ENCODE measurements at regions not wholly inside any gene's neighbourhood (a gene's known extent, or its start where the extent isn't known, plus 50 kb on each side); places are given as distances from the start of the nearest gene placed in this dataset.

GRCh38 chr2:14861181-14861580 lies 228.7 kb downstream of the LRATD1 start (continued):
- TF ChIP-seq CTCF (IDR thresholded peaks at IDR 0.05) (no peak), MAX (IDR thresholded peaks at IDR 0.05; ENCODE audit: low read depth) (no peak), RAD21 (IDR thresholded peaks at IDR 0.05; ENCODE audit: low read length) (no peak), SMC3 (IDR thresholded peaks at IDR 0.05; ENCODE audit: low read depth, low read length) (no peak)

GRCh38 chr2:14866736-14867352 lies 234.3 kb downstream of the LRATD1 start:
- H3K27ac ChIP-seq (ENCODE audit: low read depth in 2 of 2, low read length in 1 of 2), result no peak overlapping the region
- H3K9me3 ChIP-seq, result peaks cover 6% of the 10 kb centered on the region; the same call in 1 of the 2 replicates
- no peaks in the 10 kb centered on the region for H3K36me3 ChIP-seq (replicated peaks in 1 of 2; ENCODE audit: control insufficient read depth in 1 of 2, insufficient read depth in 2 of 2, low read length in 1 of 2)
- H3K4me1 ChIP-seq (ENCODE audit: control insufficient read depth in 1 of 2, insufficient read depth in 2 of 2, low read depth in 1 of 2, low read length in 1 of 2), result no peaks in the 10 kb centered on the region
- DNase-seq, result no peak
- 15% methylated on average over 1 of the region's 1 CpG for WGBS (ENCODE audit: low lambda C conversion rate)
- no peak overlapping the region for H3K4me3 ChIP-seq (ENCODE audit: low read depth in 2 of 2, low read length in 1 of 2)
- ChIA-PET POLR2A (no interaction called here), CTCF (no interaction called here)
- no peaks in the 10 kb centered on the region for H3K79me2 ChIP-seq (ENCODE audit: insufficient read depth)
- no peak overlapping the region for H3K4me2 ChIP-seq
- TF ChIP-seq GABPA (IDR thresholded peaks at IDR 0.05; ENCODE audit: low read depth) (no peak), MXI1 (IDR thresholded peaks at IDR 0.05; ENCODE audit: low read depth, low read length) (no peak), JUND (IDR thresholded peaks at IDR 0.05) (no peak), ELF1 (IDR thresholded peaks at IDR 0.05) (no peak), RAD21 (IDR thresholded peaks at IDR 0.05; ENCODE audit: low read length) (no peak), RXRA (IDR thresholded peaks at IDR 0.05; ENCODE audit: borderline replicate concordance, low read depth) (no peak)
- H2AFZ ChIP-seq (ENCODE audit: low read depth), result no peak overlapping the region
- no peak overlapping the region for H3K9ac ChIP-seq
- no peaks in the 10 kb centered on the region for H4K20me1 ChIP-seq (ENCODE audit: insufficient read depth)
- no peaks in the 10 kb centered on the region for H3F3A ChIP-seq (replicated peaks; ENCODE audit: insufficient read depth)
- H3K9me2 ChIP-seq, result no peaks in the 10 kb centered on the region
- H3K27me3 ChIP-seq (ENCODE audit: insufficient read depth), result no peaks in the 10 kb centered on the region

- H4K20me1 ChIP-seq (ENCODE audit: insufficient read depth), result no peaks in the 10 kb centered on the region
- H3K9me3 ChIP-seq, result peaks cover 6% of the 10 kb centered on the region; the same call in 1 of the 2 replicates
- TF ChIP-seq MAX (IDR thresholded peaks at IDR 0.05; ENCODE audit: low read depth) (no peak), JUND (IDR thresholded peaks at IDR 0.05) (no peak), RCOR1 (IDR thresholded peaks at IDR 0.05; ENCODE audit: low read length) (no peak), EZH2phosphoT487 (IDR thresholded peaks at IDR 0.05; ENCODE audit: borderline replicate concordance, low read depth) (no peak), CTCF (IDR thresholded peaks at IDR 0.05) (no peak), NFIC (IDR thresholded peaks at IDR 0.05; ENCODE audit: borderline replicate concordance) (no peak), REST (IDR thresholded peaks at IDR 0.05; ENCODE audit: low read depth, low read length) (no peak), SIN3A (IDR thresholded peaks at IDR 0.05; ENCODE audit: borderline replicate concordance, low read depth, low read length) (no peak), SMC3 (IDR thresholded peaks at IDR 0.05; ENCODE audit: low read depth, low read length) (no peak), RXRA (IDR thresholded peaks at IDR 0.05; ENCODE audit: borderline replicate concordance, low read depth) (no peak), IRF3 (IDR thresholded peaks at IDR 0.05; ENCODE audit: low read depth, low read length) (no peak)
- no peak overlapping the region for H3K9ac ChIP-seq
- H3K79me2 ChIP-seq (ENCODE audit: insufficient read depth), result no peaks in the 10 kb centered on the region
- H2AFZ ChIP-seq (ENCODE audit: low read depth), result no peak overlapping the region
- no peaks in the 10 kb centered on the region for H3K9me2 ChIP-seq
- H3K4me2 ChIP-seq, result no peak overlapping the region
- POLR2A ChIA-PET, result no interaction called here
- H3K27ac ChIP-seq (ENCODE audit: low read depth in 2 of 2, low read length in 1 of 2), result no peak overlapping the region
- WGBS (ENCODE audit: low lambda C conversion rate), result 11% methylated on average over 1 of the region's 1 CpG
- CTCF ChIA-PET, result no interaction called here
- H3K36me3 ChIP-seq (replicated peaks in 1 of 2; ENCODE audit: control insufficient read depth in 1 of 2, insufficient read depth in 2 of 2, low read length in 1 of 2), result no peaks in the 10 kb centered on the region
- no peaks in the 10 kb centered on the region for H3K27me3 ChIP-seq (ENCODE audit: insufficient read depth)
- H3F3A ChIP-seq (replicated peaks; ENCODE audit: insufficient read depth), result no peaks in the 10 kb centered on the region
- DNase-seq, result no peak
- H3K4me1 ChIP-seq (ENCODE audit: control insufficient read depth in 1 of 2, insufficient read depth in 2 of 2, low read depth in 1 of 2, low read length in 1 of 2), result no peaks in the 10 kb centered on the region
- H3K4me3 ChIP-seq (ENCODE audit: low read depth in 2 of 2, low read length in 1 of 2), result no peak overlapping the region
These were observed 235.3 kb downstream of the LRATD1 start for GRCh38 chr2:14867853-14868252.

Measured in SK-N-SH (cell line).